AG04450 (cell line): ENCODE measurements at regions not wholly inside any gene's neighbourhood (a gene's known extent, or its start where the extent isn't known, plus 50 kb on each side); places are given as distances from the start of the nearest gene placed in this dataset.
"Not testable (repeated sequence)": the region's sequence is repeated elsewhere in the genome, so short reads cannot be mapped to it uniquely, and the experiment has no call there.

Source experiments
- CTCF ChIA-PET: fragments of 300-600, 350-600 bp; formaldehyde crosslinking; extraction: SDS; loops from one replicate; lab custom pipeline; 2022; ENCODE audit warnings: antibody characterized with exemption, inconsistent platforms; lab: Charles Lee
- POLR2A ChIA-PET: fragments of 350-600 bp; formaldehyde crosslinking; extraction: SDS; loops from one replicate; lab custom pipeline; 2021; ENCODE audit warnings: antibody characterized with exemption, inconsistent platforms; lab: Yijun Ruan, JAX
- DNase-seq: peaks from one replicate; pipeline ENCODE4 v3.0.0-alpha.2; 2011; ENCODE audit warnings: low read depth, low spot score
- H3K27ac ChIP-seq: one replicate; pipeline ENCODE4 v1.5.1; 2012; ENCODE audit warnings: low read depth, low read length, control low read depth
- H3K27me3 ChIP-seq: one replicate; pipeline ENCODE4 v1.6.0; 2012; ENCODE audit warnings: low read length; ENCODE audit not compliant: control insufficient read depth, insufficient read depth
- H3K4me3 ChIP-seq: 2 replicates; pipeline ENCODE4 v1.5.1; 2011; ENCODE audit warnings: mild to moderate bottlenecking, low read depth, low read length, control low read depth
- H3K9me3 ChIP-seq: 2 replicates; pipeline ENCODE4 v1.5.1; 2012; ENCODE audit warnings: low read length; ENCODE audit not compliant: control insufficient read depth, insufficient read depth
- TF ChIP-seq, protein P1 (sequence below): IDR thresholded peaks from 2 replicates; pipeline ENCODE4 v1.5.1; 2011; ENCODE audit warnings: low read depth, low read length, control low read depth, inconsistent platforms

DNA sequence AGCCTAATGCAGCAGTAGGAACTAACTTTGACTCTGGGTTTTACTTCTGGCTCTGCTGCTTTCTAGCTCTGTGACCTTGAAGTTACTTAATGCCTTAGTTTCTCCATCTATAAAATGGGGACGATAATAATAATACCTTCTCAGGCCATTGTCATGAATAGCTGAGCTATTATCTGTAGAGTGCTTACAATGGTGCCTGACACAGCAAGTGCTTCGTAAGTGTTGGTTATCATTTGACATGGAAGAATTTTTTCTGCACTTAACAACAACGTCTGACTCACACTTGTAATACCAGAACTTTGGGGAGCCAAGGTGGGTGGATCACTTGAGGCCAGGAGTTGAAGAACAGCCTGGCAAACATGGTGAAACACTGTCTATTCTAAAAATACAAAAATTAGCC is 140.5 kb downstream of the ARL4A start:
- Histone ChIP-seq H3K4me3 (no peak overlapping the region), H3K27me3 (no peaks in the 10 kb centered on the region), H3K27ac (no peak overlapping the region), H3K9me3 (no peaks in the 10 kb centered on the region)
- TF ChIP-seq, protein P1, sequence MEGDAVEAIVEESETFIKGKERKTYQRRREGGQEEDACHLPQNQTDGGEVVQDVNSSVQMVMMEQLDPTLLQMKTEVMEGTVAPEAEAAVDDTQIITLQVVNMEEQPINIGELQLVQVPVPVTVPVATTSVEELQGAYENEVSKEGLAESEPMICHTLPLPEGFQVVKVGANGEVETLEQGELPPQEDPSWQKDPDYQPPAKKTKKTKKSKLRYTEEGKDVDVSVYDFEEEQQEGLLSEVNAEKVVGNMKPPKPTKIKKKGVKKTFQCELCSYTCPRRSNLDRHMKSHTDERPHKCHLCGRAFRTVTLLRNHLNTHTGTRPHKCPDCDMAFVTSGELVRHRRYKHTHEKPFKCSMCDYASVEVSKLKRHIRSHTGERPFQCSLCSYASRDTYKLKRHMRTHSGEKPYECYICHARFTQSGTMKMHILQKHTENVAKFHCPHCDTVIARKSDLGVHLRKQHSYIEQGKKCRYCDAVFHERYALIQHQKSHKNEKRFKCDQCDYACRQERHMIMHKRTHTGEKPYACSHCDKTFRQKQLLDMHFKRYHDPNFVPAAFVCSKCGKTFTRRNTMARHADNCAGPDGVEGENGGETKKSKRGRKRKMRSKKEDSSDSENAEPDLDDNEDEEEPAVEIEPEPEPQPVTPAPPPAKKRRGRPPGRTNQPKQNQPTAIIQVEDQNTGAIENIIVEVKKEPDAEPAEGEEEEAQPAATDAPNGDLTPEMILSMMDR = no peak
- POLR2A ChIA-PET = no interaction called here
- CTCF ChIA-PET = interaction anchor here (0.6 kb wide), 1 partner anchor 233 kb away, joined by 3 read pairs; no protein-coding TSS in a partner anchor
- peak; percentile 0 for DNase-seq

DNA sequence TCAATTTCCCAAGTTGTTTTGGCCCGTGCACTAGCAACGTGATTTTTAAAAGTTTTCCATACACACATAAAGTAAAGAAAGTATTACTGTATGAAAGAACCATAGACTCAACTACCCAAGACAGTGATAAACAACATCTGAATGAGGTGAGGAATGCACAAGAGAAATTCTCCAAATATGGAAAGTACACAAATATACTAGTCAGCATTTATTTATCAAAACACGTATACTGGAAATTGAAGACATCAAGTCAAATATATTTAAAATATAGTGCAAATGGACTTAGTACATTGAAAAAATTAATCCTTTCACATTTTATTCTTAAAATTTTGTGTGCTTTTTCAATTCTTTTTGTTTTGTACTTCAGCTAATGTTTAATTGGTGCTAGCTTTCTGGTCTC is 143.6 kb downstream of the ARL4A start:
- CTCF ChIA-PET = no interaction called here
- no peak overlapping the region for H3K4me3 ChIP-seq
- POLR2A ChIA-PET = no interaction called here
- no peak overlapping the region for H3K27ac ChIP-seq
- TF ChIP-seq, protein P1 = no peak
- no peaks in the 10 kb centered on the region for H3K27me3 ChIP-seq
- H3K9me3 ChIP-seq = 0 out of 2 replicates have a peak, but pooled peaks cover 3% of the 10 kb centered on the region
- DNase-seq = no peak

- POLR2A ChIA-PET = no interaction called here
- Histone ChIP-seq H3K4me3 (no peak overlapping the region), H3K27me3 (no peaks in the 10 kb centered on the region), H3K9me3 (0 out of 2 replicates have a peak, but pooled peaks cover 3% of the 10 kb centered on the region), H3K27ac (no peak overlapping the region)
- TF ChIP-seq, protein P1 = no peak
- CTCF ChIA-PET = interaction anchor here (0.8 kb wide), 1 partner anchor 9 kb away, joined by 3 read pairs; no protein-coding TSS in a partner anchor
- DNase-seq = no peak
Measured at GRCh38 chr7:12833829-12834228, 146.4 kb downstream of the ARL4A start.

GRCh38 chr7:12834782-12835181 is 147.3 kb downstream of the ARL4A start:
- Histone ChIP-seq H3K9me3 (0 out of 2 replicates have a peak, but pooled peaks cover 3% of the 10 kb centered on the region), H3K27ac (no peak overlapping the region), H3K27me3 (no peaks in the 10 kb centered on the region), H3K4me3 (no peak overlapping the region)
- ChIA-PET POLR2A (no interaction called here), CTCF (no interaction called here)
- no peak for DNase-seq
- TF ChIP-seq, protein P1 = no peak

- Histone ChIP-seq H3K9me3 (no peaks in the 10 kb centered on the region), H3K27ac (no peak overlapping the region), H3K4me3 (no peak overlapping the region), H3K27me3 (no peaks in the 10 kb centered on the region)
- TF ChIP-seq, protein P1 = no peak
- POLR2A ChIA-PET = no interaction called here
- no peak for DNase-seq
- CTCF ChIA-PET = no interaction called here
Measured at GRCh38 chr7:12839508-12840153, 152.2 kb downstream of the ARL4A start.

DNA sequence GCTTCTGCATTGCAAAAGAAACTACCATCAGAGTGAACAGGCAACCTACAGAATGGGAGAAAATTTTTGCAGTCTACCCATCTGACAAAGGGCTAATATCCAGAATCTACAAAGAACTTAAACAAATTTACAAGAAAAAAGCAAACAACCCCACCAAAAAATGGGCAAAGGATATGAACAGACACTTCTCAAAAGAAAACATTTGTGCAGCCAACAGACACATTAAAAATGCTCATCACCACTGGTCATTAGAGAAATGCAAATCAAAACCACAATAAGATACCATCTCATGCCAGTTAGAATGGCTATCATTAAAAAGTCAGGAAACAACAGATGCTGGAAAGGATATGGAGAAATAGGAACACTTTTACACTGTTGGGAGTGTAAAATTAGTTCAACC is 157.3 kb downstream of the ARL4A start:
- CTCF ChIA-PET = interaction anchor here (0.6 kb wide), 1 partner anchor 133 kb away, joined by 4 read pairs; no protein-coding TSS in a partner anchor
- DNase-seq, H3K27me3 ChIP-seq, H3K4me3 ChIP-seq, H3K27ac ChIP-seq, POLR2A ChIA-PET, H3K9me3 ChIP-seq: not testable (repeated sequence)
